SHP77 (cell line): ENCODE measurements at regions not wholly inside any gene's neighbourhood (a gene's known extent, or its start where the extent isn't known, plus 50 kb on each side); places are given as distances from the start of the nearest gene placed in this dataset.
"Not testable (repeated sequence)": the region's sequence is repeated elsewhere in the genome, so short reads cannot be mapped to it uniquely, and the experiment has no call there.

Source experiments
- DNase-seq, 2 experiments: peaks; one replicate each; lab custom pipeline; 2025; lab: John Stamatoyannopoulos, UW

DNA sequence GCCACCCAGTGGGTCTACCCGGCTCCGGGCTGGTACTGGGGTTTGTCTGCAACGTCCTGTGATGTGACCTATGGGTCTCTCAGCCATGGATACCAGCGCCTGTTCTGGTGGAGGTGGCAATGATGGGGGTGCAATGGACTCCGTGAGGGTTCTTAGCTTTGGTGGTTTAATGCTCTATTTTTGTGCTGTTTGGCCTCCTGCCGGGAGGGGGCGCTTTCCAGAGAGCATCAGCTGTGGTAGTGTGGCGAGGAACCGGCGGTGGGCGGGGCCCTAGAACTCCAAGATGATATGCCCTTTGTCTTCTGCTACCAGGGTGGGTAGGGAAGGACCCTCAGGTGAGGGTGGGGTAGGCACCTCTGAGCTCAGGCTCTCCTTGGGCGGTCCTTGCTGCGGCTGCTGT is 324.1 kb upstream of the ZFP42 start:
- not testable (repeated sequence) for DNase-seq

DNA sequence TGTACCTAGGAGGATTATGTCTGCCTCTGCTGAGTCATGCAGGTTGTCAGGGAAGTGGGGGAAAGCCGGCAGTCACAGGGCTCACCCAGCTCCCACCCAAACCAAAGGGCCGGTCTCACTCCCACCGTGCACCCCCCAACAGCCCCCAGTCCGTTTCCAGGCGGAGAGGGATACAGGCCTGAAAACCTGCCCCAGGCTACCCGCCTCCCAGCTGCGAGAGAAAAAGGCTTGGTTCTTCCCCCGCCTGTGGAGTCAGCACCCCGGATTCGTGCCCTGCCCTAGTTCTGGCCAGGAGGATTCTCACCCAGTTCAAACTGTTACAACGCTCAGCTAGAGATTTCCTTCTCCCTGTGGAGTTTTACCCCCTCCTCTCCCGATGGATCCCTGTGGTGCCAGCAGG is 323.6 kb upstream of the ZFP42 start:
- DNase-seq: not testable (repeated sequence)

DNA sequence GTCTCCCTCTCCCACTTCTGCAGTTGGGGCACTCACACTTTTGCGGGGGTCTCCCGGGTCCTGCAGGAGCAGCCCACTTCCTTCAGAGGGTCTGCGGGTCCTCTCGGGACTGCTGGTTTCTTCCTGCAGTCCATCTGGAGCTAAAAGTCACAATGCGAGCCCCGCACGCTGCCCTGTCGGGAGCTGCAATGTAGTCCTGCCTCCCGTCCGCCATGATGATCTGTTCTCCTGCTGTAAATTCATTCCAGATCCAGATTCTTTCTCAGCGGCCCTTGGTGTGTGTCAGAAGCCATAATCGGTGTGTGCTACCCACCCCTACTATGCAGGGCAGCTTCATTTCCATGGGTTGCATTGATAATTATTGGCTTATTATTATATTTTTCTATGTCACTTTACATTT is 323.0 kb upstream of the ZFP42 start:
- DNase-seq: not testable (repeated sequence)

DNA sequence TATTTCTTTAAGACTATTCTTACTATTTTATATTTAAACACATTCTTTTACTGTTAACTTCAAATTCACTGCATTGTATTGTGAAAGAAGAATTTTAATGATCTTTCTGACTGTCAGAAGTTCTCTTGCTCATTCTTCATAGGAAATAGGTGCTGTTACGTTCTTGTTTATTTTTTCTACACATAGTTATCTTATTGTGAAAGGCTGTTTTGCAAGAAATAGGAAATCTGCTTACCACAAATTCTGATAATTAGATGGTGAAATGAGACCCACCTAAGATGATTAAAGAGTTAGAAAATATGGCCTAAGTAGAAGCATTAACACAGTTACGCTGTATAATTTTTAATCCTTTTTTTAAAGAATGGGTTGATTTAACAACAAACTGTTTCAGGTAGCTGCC is 316.1 kb upstream of the ZFP42 start:
- DNase-seq: no peak

DNA sequence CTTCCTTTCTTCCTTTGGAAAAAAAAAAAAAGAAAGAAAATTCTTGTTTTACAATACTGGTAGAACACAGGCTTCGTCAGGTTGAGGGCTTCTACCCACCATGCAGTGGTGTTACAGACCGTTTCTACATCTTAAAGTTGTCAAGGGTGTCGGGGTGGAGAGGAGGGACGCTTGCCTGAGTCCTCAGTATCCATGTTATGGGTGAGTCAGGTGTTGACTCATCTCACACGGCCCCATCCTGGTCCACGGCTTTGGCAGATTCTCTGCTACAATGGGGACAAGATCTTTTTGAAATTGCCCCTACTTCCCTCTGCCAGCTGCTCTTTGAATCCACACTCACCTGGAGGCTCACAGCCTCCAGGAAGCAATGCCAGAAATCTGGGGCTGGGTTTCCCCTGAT is 310.3 kb upstream of the ZFP42 start:
- no peak for DNase-seq

DNA sequence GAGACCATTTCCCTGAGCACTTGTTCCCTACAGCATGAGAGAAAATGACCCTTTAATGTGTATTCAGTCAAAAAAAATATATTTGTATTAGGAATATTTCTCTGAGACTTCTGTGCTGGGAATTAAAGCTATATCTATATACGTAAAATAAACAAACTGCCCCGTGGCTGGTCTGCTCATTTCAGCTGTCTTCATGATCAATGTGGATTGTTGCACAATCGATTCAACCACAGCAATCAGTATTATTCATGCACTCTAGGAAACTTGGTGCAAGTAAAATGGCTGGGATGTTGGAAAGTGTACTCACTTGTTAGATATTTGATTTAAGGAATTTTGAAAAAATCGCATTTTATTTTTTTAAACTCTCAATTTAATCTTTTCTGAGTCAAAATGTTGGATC is 307.9 kb upstream of the ZFP42 start:
- peak in 1 of 2 experiments; percentile 15 for DNase-seq

DNA sequence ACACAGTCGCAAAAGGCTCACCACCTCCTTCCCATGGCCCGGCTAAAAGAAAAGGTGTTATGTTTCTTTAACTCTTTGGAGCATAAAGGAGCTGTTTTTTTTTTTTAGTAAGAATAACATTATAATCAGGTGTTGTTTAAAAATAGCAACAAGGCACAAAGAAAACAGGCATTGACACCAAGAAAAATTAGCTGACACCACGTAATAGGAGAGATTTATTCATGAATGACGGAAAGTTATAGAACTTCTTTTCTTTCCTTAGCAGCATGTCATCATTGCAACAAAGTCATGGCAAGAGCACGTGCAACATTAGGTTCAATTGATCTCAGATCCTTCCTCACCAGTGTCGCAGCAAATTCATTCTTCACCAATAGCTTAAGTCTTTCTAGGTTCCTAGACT is 302.9 kb upstream of the ZFP42 start:
- no peak for DNase-seq

DNA sequence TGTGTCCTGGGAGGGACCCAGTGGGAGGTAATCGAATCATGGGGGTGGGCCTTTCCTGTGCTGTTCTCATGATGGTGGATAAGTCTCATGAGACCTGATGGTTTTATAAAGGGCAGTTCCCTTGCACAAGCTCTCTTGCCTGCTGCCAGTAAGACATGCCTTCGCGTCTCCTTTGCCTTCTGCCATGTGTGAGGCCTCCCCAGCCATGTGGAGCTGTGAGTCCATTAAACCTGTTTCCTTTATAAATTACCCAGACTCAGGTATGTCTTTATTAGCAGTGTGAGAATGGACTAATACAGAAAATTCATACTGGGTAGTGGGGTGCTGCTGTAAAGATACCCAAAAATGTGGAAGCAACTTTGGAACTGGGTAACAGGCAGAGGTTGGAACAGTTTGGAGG is 300.0 kb upstream of the ZFP42 start:
- DNase-seq: not testable (repeated sequence)

DNA sequence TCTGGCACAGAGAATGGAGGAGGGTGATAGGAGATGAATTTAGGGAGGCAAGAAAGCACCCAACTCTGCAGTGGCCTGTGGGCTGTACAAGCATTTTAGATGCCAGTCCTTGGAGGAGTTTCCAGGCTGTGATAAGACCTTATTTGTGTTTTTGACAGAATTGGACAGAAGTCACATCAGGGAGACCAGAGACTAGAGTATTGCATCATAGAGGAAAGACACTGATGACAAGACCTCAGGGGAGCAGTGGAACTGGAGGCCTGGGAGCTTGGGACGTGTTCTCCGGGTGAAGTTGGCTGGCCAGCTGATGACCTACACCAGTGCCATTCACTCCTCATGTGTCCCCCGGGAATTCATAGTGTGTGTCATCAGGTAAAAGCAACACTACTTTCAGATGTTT is 284.0 kb upstream of the ZFP42 start:
- no peak for DNase-seq

DNA sequence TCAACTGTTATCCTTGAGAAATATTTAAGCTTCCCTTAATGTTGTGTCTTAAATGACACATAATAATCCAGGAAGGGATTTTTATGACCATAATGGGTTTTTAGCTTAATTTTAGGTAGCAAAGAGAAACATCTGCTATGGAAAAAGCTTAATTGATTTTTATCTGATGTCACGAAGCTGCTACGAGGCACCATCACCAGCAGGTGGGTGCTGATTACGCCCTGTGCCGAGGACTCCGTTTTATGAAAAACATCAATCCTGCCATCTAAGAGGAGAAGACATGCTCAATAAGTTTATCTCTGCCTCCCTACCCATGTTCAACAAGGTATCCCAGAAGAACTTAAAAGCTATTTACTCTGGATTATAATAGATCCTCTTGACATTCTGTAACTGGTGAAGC is 280.6 kb upstream of the ZFP42 start:
- DNase-seq: peak; percentile 53 to 57

DNA sequence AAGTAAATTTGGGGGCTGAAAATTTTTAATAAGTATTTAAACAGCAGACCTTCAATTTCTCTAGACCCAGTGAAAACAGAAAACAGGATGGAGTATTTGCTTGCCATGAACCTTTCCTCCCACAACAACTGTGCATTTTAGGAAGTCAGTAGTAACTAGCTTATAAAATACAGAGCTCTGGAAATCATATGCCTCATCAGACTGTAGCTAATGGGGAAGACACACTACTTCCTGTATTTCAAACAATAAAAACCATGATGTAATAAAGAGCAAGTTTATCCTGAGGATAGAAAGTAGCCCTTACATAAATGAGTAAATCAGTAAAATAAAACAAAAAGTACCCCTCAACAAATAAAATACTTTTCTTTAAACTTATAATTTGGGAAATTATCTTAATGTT is 280.1 kb upstream of the ZFP42 start:
- DNase-seq: no peak

DNA sequence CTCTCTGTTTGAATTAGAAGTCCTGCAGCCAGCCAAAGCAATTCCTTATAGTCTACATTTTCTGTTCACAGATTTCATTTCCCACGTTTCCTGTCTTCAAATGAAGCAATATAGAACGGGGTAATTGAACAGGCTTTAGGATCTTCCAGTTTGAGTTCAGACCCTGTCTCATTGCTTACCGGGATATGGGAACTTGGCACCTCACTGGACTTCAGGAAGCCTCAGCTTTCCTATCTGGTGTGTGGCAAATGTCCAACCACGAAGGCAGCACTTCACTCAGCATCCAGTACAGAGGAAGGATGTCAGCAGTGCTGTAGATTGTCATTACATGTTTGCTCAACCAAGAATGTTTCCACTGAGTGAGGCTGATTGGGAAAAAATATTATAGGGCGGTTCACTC is 271.1 kb upstream of the ZFP42 start:
- DNase-seq: no peak

DNA sequence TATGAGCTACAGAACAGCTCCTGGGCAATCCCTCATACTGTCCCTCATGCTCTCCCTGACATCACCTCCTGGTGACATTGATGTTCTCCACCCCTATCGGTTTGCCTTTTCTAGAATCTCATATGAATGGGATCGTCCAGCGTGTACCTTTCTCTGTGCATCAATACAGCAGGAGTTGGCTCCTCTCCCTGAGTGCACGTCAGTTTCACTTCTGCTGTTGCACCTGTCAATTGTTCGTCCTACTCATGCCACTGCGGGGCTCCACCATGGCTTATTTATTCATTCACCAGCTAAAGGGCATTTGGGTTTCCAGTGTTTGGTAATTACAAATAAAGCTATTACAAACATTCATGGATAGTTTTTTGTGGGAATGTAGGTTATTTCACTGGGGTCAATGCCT is 269.1 kb upstream of the ZFP42 start:
- DNase-seq: peak; percentile 10 to 25

DNA sequence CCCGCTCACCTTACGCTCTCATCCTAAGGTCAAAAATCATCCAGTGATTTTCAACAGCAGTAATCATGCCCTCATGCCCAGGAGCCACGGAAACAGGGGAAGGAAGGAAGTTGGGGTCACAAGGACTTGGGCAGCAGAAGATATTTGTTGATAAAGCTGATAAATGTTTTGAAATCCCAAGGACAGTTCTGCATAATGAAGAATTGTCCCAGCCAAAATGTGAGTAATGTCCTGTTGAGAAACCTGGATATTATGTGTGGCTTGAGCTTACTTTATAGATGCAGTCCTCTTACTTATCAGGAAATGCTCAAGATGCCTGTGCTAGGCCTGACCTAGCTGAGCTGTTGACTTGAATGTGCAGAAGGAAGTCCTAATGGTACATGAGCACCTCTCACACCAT is 263.0 kb upstream of the ZFP42 start:
- no peak for DNase-seq

DNA sequence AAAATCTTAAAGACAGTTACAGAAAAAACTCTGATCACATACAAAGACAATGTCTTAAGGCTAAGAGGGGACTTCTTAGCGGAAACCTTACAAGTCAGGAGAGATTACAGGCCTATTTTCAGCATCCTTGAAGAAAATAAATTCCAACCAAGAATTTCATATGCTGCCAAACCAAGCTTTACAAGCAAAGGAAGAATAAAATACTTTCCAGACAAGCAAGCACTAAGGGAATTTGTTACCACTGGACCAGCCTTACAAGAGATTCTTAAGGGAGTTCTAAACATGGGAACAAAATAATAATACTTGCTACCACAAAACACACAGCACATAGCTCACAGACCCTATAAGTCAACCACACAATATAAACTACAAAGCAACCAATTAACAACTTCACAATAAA is 255.8 kb upstream of the ZFP42 start:
- no peak for DNase-seq

DNA sequence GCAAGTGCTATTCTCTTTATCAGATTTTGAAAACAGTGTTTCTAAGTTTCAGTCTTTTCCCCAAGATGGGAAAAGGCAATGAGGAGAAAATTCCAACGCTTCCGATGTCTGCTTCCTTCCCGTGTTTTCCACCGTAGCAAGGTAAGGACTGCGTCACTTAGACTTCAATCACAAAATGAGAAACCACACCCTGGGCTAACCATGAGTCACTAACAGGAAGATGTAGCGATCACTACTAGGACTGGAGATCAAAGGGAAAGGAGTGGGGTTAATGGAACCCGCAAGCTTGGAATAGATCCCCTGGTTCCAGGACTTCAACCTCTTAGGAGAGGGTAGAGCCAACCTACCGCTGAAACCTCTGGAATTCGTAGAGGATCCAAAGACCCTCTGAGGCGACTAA is 250.7 kb upstream of the ZFP42 start:
- no peak for DNase-seq

DNA sequence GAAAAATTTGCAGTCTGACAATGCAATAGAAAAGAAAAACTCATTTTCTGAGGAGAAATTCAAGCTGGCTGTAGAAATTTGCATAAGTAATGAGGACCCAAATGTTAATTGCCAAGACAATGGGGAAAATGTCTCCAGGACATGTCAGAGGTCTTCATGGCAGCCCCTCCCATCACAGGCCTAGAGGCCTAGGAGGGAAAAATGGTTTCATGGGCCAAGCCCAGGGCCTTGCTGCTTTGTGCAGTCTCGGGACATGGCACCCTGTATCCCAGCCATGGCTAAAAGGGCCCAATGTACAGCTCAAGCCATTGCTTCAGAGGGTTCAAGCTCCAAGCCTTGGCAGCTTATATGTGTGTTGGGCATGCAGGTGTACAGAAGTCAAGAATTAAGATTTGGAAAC is 244.9 kb upstream of the ZFP42 start:
- DNase-seq: not testable (repeated sequence)

DNA sequence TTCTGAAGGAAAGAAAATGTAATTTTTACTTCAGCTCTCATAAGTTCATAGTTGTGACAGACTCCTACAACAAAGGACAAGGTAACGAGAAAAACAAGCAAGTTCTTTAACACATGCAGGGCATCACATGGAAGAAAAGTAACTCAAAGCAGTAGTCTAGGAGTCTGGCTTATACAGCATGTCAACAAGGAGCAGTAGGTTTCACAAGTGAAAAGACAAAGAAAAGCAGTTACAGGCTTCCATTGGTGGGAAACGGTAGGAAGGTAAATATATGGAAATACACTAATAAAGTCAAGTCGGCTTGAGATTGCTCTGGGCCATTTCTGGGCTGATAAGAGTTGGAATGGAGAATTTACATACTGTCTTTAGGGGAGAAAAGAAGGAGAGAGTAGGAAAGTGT is 228.4 kb upstream of the ZFP42 start:
- no peak for DNase-seq

DNA sequence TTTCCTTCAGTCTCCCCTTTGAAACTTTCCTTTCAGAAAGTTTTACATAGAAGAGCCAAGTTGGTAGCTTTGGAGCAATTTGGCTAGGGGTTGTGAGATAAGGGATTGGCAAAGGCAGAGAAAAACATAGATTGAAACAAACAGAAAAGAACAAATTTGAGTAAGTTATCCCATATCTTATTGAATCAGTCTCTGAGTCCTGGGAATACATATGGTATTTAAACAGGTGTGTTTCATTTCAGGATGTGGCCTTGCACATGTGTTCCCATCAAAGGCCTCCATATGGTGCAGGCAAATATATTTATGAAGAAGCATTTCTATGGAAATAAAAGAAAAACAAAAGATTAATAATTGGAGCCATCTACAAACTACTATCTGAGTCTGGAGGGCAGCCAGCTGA is 227.9 kb upstream of the ZFP42 start:
- DNase-seq: no peak

DNA sequence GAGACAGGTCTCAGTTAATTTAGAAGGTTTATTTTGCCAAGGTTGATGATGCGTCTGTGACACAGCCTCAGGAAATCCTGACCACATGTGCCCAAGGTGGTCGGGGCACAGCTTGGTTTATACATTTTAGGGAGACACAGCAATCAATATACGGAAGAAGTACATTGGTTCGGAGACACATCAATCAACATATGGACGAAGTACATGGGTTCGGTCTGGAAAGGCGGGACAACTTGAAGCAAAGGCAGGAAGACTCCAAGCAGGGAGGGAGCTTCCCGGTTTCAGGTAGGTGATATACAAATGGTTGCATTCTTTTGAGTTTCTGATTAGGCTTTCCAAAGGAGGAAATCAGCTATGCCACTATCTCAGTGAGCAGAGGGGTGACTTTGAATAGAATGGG is 225.2 kb upstream of the ZFP42 start:
- no peak for DNase-seq

DNA sequence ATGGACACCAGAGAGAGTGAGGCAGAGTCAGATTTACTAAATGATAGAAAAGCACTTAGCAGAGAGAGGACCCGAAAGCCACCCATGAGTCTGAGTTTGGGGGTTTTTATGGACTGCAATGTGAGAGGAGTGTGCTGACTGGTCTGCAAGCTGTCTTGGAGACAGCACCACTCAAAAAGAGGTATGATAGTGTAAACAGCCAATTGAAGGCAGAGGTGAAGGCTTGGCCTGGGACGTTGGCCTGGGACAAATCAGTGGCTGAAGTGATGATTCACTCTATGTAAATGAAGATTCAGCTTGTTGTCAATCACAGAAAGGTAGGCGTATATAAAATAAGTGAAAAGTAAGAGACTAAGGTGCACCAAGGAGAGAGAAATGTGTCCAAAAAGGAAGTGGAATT is 217.6 kb upstream of the ZFP42 start:
- DNase-seq: no peak

DNA sequence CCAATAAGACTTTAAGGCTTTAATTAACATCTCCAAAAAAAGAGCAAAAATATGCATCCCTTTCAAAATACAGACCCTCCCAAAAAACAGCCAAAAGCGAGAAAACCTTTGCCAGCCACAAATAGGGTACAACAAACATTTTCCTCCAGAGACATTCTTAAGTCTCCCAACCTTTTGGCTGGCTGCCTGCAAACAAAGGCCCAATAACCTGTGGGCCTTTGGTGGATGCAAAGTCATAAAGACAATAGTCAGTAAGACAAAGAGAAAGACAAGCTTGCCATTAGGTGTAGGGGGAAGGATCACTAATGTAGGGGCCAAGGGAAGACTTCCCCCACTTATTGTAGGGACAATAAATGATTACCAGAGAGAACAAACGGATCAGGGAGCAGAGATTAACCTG is 215.5 kb upstream of the ZFP42 start:
- no peak for DNase-seq

DNA sequence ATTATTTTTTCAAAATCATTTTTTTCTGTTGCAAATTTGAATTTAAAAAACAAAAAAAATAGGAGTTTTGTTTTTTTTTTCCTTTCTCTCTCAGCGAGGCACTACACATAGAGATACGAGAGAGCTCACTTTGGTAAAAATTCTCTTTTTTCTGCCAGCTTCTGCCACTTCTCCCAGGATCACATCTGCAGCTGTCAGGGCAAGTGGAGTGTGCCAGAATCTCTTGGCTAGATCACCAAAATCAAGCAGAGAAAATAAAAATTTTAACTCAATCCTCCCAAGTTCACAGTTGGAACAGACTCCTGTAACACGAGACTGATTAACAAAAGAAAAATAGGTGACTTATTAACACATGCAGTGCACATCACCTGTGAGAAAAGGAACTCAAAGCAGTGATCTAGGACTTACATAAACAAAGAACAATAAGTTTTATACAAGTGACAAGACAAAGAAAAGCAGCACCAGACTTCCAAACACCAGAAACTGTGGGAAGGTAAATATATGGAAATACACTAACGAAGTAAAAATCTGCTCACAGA is 213.2 kb upstream of the ZFP42 start:
- DNase-seq: no peak

DNA sequence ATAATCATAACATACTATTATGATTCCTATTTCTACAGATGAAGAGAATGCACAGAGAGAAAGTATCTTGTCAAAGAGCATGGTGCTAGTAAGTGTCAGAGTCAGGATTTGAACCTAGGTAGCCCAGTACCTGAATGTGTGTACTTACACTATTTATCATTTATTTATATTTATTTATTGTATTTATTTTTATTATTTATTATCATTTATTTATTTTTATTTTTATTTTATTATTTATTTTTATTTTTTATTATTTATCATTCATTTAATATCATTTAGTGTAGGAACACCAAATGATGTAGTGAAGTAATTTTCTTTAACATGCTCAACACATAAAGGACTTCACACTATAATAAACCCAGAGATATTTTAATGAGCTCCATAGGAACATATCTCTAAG is 209.4 kb upstream of the ZFP42 start:
- DNase-seq: no peak

DNA sequence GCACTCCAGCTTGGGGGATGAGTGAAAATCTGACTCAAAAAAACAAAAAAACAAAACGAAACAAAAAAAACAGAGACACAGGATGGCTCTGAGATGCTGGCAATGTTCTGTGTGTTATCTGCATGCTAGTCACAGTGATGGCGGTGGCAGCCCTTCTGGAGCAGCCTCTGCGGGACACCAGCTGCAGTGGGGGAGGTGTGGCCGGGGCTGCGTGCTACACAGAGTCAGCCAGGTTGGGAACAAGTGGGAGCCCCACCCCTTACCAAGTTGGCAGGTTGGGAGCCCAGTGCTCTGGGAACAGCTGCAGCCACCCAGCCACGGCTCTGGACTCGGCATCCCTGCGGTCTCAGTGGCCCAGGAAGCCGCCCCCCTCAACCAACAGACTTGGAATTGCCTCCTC is 206.5 kb upstream of the ZFP42 start:
- DNase-seq: no peak
